Ishikawa (cell line): ENCODE measurements at regions not wholly inside any gene's neighbourhood (a gene's known extent, or its start where the extent isn't known, plus 50 kb on each side); places are given as distances from the start of the nearest gene placed in this dataset.

ENCODE experiments used
- CEBPB ChIP-seq: IDR thresholded peaks from 2 replicates; pipeline ENCODE4 v1.6.1; 2012
- EP300 ChIP-seq: IDR thresholded peaks from 2 replicates; pipeline ENCODE4 v1.6.1; 2012; ENCODE audit warnings: borderline replicate concordance
- RAD21 ChIP-seq: IDR thresholded peaks from 2 replicates; pipeline ENCODE4 v1.6.1; 2012; ENCODE audit warnings: low read depth

DNA sequence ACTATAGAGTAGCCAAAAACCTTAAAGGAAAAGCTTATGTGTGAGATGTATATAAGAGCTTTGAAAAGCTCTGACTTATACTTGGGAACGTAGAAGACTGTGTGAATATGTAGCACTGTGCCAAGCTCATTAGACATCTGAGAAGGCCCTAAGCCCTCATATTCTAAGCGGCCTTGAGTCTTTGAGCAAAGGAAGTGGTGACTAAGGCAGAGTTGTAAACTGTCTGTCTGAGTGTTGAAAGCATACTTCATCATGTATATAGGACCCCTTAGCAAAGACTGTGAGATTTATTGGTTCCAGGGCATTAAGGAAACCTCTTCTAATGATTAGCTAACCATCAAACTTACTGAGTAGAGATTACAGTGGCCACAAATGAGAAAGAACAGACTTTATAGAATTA lies 153.3 kb upstream of the LYPLAL1 start:
- no peak for TF ChIP-seq CEBPB
- TF ChIP-seq EP300, result no peak
- no peak for TF ChIP-seq RAD21
